Gastrocnemius medialis (tissue), 4 donors: ENCODE measurements at regions not wholly inside any gene's neighbourhood (a gene's known extent, or its start where the extent isn't known, plus 50 kb on each side); places are given as distances from the start of the nearest gene placed in this dataset.

Experiments used
- ATAC-seq, 2 donors: fragments of 150-250 bp; one replicate each; pipeline ENCODE4 v1.9.1; 2016
- DNase-seq, 2 donors: peaks; one replicate each; pipeline ENCODE4 v3.0.0-alpha.2; 2019
- H3K27ac ChIP-seq, 4 donors: fragments of 200-600 bp; sonication (generic); 1 replicate in 1 of 4; 2 replicates in 3 of 4; pipeline ENCODE4 v1.5.1; 2016 to 2018; ENCODE audit warnings: mild to moderate bottlenecking in 2 of 4, moderate library complexity in 1 of 4
- H3K27me3 ChIP-seq, 3 donors: fragments of 200-600 bp; sonication (generic) in 2 of 3; 1 replicate in 1 of 3; 2 replicates in 2 of 3; pipeline versions ENCODE4 v1.5.1 to v1.6.0; 2016 to 2019; ENCODE audit warnings: mild to moderate bottlenecking in 1 of 3, moderate library complexity in 1 of 3
- H3K36me3 ChIP-seq, 2 donors: fragments of 200-600 bp; sonication (generic) in 1 of 2; one replicate each; pipeline ENCODE4 v1.5.1; 2017 to 2018
- H3K4me1 ChIP-seq, 2 donors: fragments of 200-600 bp; sonication (generic) in 1 of 2; one replicate each; pipeline ENCODE4 v1.5.1; 2016 to 2017; ENCODE audit warnings: mild to moderate bottlenecking in 2 of 2
- H3K4me3 ChIP-seq, 4 donors: fragments of 200-600 bp; sonication (generic) in 3 of 4; 1 replicate in 1 of 4; 2 replicates in 3 of 4; pipeline ENCODE4 v1.5.1; 2016 to 2019; ENCODE audit warnings: mild to moderate bottlenecking in 2 of 4
- H3K9me3 ChIP-seq, 3 donors: fragments of 200-600 bp; sonication (generic) in 2 of 3; 1 replicate in 1 of 3; 2 replicates in 2 of 3; pipeline ENCODE4 v1.5.1; 2016 to 2019
- POLR2A ChIP-seq, 2 donors: fragments of 450-650 bp; IDR thresholded peaks; one replicate each; pipeline ENCODE4 v1.6.1; 2017; ENCODE audit warnings: antibody characterized with exemption in 2 of 2, mild to moderate bottlenecking in 2 of 2, moderate library complexity in 2 of 2
- in situ Hi-C, 4 donors: fragments of 200-750 bp; cut with MboI; loops; one replicate each; pipeline versions ENCODE4 v1.15.0 to v1.8.0; 2017; ENCODE audit warnings: low sequenced_read_pairs in 4 of 4
- intact Hi-C: fragments of 100-400 bp; cut with DNase I; formaldehyde crosslinking; loops from one replicate; pipeline ENCODE4 v1.15.1; 2023; ENCODE audit warnings: low total_unique reads
- TF ChIP-seq, protein P1 (sequence below), 5 experiments: fragments of 450-650 bp in 3 of 5; fragments of 200-600 bp in 2 of 5; sonication (generic) in 2 of 5; IDR thresholded peaks in 4 of 5; conservative IDR thresholded peaks in 1 of 5; 1 replicate in 4 of 5; 2 replicates in 1 of 5; pipeline ENCODE4 v1.5.1; 2016 to 2019; ENCODE audit warnings: antibody characterized with exemption in 5 of 5, mild to moderate bottlenecking in 3 of 5, moderate library complexity in 3 of 5

GRCh38 chr2:145356056-145356455, 836.1 kb upstream of the ZEB2 start:
- Histone ChIP-seq H3K27me3 (no peaks in the 10 kb centered on the region), H3K36me3 (no peaks in the 10 kb centered on the region), H3K27ac (no peak overlapping the region), H3K4me3 (no peak overlapping the region), H3K9me3 (no peaks in the 10 kb centered on the region), H3K4me1 (no peaks in the 10 kb centered on the region)
- ATAC-seq: no peak
- intact Hi-C loops: no loop called here
- no peak for DNase-seq
- no peak for TF ChIP-seq POLR2A (IDR thresholded peaks at IDR 0.05)
- TF ChIP-seq, protein P1, sequence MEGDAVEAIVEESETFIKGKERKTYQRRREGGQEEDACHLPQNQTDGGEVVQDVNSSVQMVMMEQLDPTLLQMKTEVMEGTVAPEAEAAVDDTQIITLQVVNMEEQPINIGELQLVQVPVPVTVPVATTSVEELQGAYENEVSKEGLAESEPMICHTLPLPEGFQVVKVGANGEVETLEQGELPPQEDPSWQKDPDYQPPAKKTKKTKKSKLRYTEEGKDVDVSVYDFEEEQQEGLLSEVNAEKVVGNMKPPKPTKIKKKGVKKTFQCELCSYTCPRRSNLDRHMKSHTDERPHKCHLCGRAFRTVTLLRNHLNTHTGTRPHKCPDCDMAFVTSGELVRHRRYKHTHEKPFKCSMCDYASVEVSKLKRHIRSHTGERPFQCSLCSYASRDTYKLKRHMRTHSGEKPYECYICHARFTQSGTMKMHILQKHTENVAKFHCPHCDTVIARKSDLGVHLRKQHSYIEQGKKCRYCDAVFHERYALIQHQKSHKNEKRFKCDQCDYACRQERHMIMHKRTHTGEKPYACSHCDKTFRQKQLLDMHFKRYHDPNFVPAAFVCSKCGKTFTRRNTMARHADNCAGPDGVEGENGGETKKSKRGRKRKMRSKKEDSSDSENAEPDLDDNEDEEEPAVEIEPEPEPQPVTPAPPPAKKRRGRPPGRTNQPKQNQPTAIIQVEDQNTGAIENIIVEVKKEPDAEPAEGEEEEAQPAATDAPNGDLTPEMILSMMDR (IDR thresholded peaks at IDR 0.05 in 4 of 5, conservative IDR thresholded peaks at IDR 0.05 in 1 of 5): no peak
- in situ Hi-C loops: no loop called here

- intact Hi-C loops: no loop called here
- no peak for TF ChIP-seq POLR2A (IDR thresholded peaks at IDR 0.05)
- TF ChIP-seq, protein P1 (IDR thresholded peaks at IDR 0.05 in 4 of 5, conservative IDR thresholded peaks at IDR 0.05 in 1 of 5): no peak
Measured at GRCh38 chr2:145352484-145352883, 832.6 kb upstream of the ZEB2 start.

DNA sequence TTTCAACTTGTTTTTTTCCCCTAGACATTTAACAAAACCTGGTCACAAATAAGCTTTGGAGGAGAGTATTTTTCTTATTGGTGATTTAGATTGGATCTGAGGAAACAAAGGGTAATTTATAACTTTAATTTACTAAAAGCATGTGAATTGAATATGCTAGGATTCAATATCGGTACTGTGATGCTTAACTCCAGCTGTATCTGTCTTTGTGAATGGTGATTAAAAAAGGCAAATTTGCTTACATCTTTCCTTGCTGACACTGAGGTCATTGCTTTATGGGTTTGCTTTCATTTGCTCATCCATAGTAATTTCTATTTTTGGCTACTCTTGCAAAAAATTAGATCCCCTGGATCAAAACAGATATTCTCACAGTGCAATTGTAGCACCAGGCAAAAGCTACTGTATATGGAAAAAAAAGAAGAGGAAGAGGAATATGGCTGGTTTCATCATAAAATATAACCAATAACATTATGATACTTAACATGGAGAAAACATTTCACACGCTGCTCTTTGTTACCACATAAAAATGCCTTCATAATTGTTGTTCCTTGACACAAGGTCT, 832.0 kb upstream of the ZEB2 start:
- Histone ChIP-seq H3K27me3 (no peaks in the 10 kb centered on the region), H3K4me1 (no peaks in the 10 kb centered on the region), H3K27ac (no peak overlapping the region), H3K36me3 (no peaks in the 10 kb centered on the region), H3K9me3 (no peaks in the 10 kb centered on the region), H3K4me3 (no peak overlapping the region)
- intact Hi-C loops: no loop called here
- DNase-seq (no peak), ATAC-seq (no peak)
- in situ Hi-C loops: no loop called here
- no peak for TF ChIP-seq POLR2A (IDR thresholded peaks at IDR 0.05)
- TF ChIP-seq, protein P1 (IDR thresholded peaks at IDR 0.05 in 4 of 5, conservative IDR thresholded peaks at IDR 0.05 in 1 of 5): no peak

More at GRCh38 chr2:145352484-145352883, 832.6 kb upstream of the ZEB2 start:
- H3K27ac ChIP-seq: no peak overlapping the region
- no peaks in the 10 kb centered on the region for H3K27me3 ChIP-seq
- no peaks in the 10 kb centered on the region for H3K9me3 ChIP-seq
- in situ Hi-C loops: no loop called here
- DNase-seq (no peak), ATAC-seq (no peak)
- H3K4me1 ChIP-seq: no peaks in the 10 kb centered on the region
- H3K4me3 ChIP-seq: no peak overlapping the region
- no peaks in the 10 kb centered on the region for H3K36me3 ChIP-seq

DNA sequence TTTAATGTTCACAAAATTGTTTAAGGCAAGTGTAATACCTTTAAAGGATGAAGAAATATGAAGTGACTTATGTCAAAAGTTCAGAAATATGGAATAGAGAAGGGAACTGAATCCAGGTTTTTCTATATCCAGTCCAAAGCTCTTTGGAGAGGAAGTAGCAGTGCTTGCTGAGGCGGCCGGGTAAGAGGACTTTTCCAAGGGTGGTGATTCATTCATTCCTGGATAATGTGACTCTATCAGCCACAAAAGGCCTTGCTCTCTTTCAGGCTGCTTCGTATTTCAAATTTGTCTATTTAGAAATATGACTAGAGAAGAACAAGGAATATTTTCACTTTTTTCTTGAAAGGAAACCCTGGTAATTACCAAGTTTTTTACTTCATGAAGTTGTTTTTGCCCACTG, 830.1 kb upstream of the ZEB2 start:
- TF ChIP-seq POLR2A (IDR thresholded peaks at IDR 0.05): no peak
- TF ChIP-seq, protein P1 (IDR thresholded peaks at IDR 0.05 in 4 of 5, conservative IDR thresholded peaks at IDR 0.05 in 1 of 5): no peak
- no peak overlapping the region for H3K27ac ChIP-seq

More for the DNA sequence above, 830.1 kb upstream of the ZEB2 start:
- Histone ChIP-seq H3K4me1 (no peaks in the 10 kb centered on the region), H3K4me3 (no peak overlapping the region), H3K36me3 (no peaks in the 10 kb centered on the region), H3K9me3 (no peaks in the 10 kb centered on the region), H3K27me3 (no peaks in the 10 kb centered on the region)
- intact Hi-C loops (no loop called here), in situ Hi-C loops (no loop called here)
- DNase-seq (no peak), ATAC-seq (no peak)
